H9 (cell line): ENCODE measurements at regions not wholly inside any gene's neighbourhood (a gene's known extent, or its start where the extent isn't known, plus 50 kb on each side); places are given as distances from the start of the nearest gene placed in this dataset.

ENCODE experiments used
- DNase-seq: peaks from one replicate; pipeline ENCODE4 v3.0.0-alpha.2; 2017
- H2AFZ ChIP-seq: one replicate; pipeline ENCODE4 v1.6.1; 2013; ENCODE audit warnings: mild to moderate bottlenecking, low read length, control low read depth, moderate library complexity
- H2AK5ac ChIP-seq: 2 replicates; pipeline ENCODE4 v1.6.1; 2013; ENCODE audit warnings: low read length, control low read depth, mixed read lengths; ENCODE audit not compliant: insufficient read length
- H2BK120ac ChIP-seq: one replicate; pipeline ENCODE4 v1.6.1; 2013; ENCODE audit warnings: low read depth, mild to moderate bottlenecking, low read length, control low read depth, inconsistent platforms; ENCODE audit not compliant: poor library complexity, severe bottlenecking
- H2BK12ac ChIP-seq: 2 replicates; pipeline ENCODE4 v1.6.1; 2013; ENCODE audit warnings: low read length, control low read depth, mixed read lengths, low read depth; ENCODE audit not compliant: insufficient read length
- H2BK15ac ChIP-seq: 2 replicates; pipeline ENCODE4 v1.6.1; 2013; ENCODE audit warnings: low read depth, low read length, control low read depth
- H2BK20ac ChIP-seq: one replicate; pipeline ENCODE4 v1.6.1; 2013; ENCODE audit warnings: low read depth, mild to moderate bottlenecking, low read length, control low read depth, inconsistent platforms; ENCODE audit not compliant: poor library complexity, severe bottlenecking
- H2BK5ac ChIP-seq: 2 replicates; pipeline ENCODE4 v1.6.1; 2013; ENCODE audit warnings: low read length, control low read depth, mixed read lengths; ENCODE audit not compliant: insufficient read length
- H3K14ac ChIP-seq: 2 replicates; pipeline ENCODE4 v1.6.1; 2013; ENCODE audit warnings: low read length, control low read depth; ENCODE audit not compliant: insufficient read depth
- H3K18ac ChIP-seq: 2 replicates; pipeline ENCODE4 v1.6.1; 2013; ENCODE audit warnings: low read depth, mild to moderate bottlenecking, mixed read lengths, low read length, control low read depth; ENCODE audit not compliant: insufficient read length
- H3K23ac ChIP-seq: 2 replicates; pipeline ENCODE4 v1.6.1; 2013; ENCODE audit warnings: low read length, control low read depth, mixed read lengths, low read depth; ENCODE audit not compliant: insufficient read length
- H3K23me2 ChIP-seq: 2 replicates; pipeline ENCODE4 v1.6.1; 2013; ENCODE audit warnings: low read depth, mild to moderate bottlenecking, mixed read lengths, low read length, control low read depth; ENCODE audit not compliant: insufficient read length, poor library complexity, severe bottlenecking
- H3K27ac ChIP-seq: 2 replicates; pipeline ENCODE4 v1.5.1; 2013; ENCODE audit warnings: low read length, control low read depth, mixed read lengths, low read depth; ENCODE audit not compliant: insufficient read length
- H3K27me3 ChIP-seq: 2 replicates; pipeline ENCODE4 v1.6.1; 2013; ENCODE audit warnings: low read length, control low read depth, inconsistent platforms; ENCODE audit not compliant: insufficient read depth
- H3K4ac ChIP-seq: 2 replicates; pipeline ENCODE4 v1.6.1; 2013; ENCODE audit warnings: low read depth, mild to moderate bottlenecking, control low read depth, inconsistent platforms, low read length, moderate library complexity
- H3K4me1 ChIP-seq: 2 replicates; pipeline ENCODE4 v1.6.1; 2013; ENCODE audit warnings: low read length, control low read depth, inconsistent platforms; ENCODE audit not compliant: insufficient read depth
- H3K4me2 ChIP-seq: 2 replicates; pipeline ENCODE4 v1.6.1; 2013; ENCODE audit warnings: low read length, control low read depth, mixed read lengths; ENCODE audit not compliant: insufficient read length, insufficient read depth
- H3K56ac ChIP-seq: 2 replicates; pipeline ENCODE4 v1.6.1; 2013; ENCODE audit warnings: low read depth, mild to moderate bottlenecking, mixed read lengths, low read length, control low read depth; ENCODE audit not compliant: insufficient read length
- H3K79me1 ChIP-seq: 2 replicates; pipeline ENCODE4 v1.6.1; 2013; ENCODE audit warnings: low read depth, mild to moderate bottlenecking, moderate library complexity, low read length, control low read depth, inconsistent platforms; ENCODE audit not compliant: insufficient read depth, poor library complexity, severe bottlenecking
- H3K79me2 ChIP-seq: 2 replicates; pipeline ENCODE4 v1.6.1; 2013; ENCODE audit warnings: low read length, control low read depth, inconsistent platforms; ENCODE audit not compliant: insufficient read depth
- H3K9ac ChIP-seq: 2 replicates; pipeline ENCODE4 v1.6.1; 2013; ENCODE audit warnings: low read length, control low read depth, mixed read lengths; ENCODE audit not compliant: insufficient read length; ENCODE audit errors: extremely low read depth
- H3K9me3 ChIP-seq: one replicate; pipeline ENCODE4 v1.6.1; 2013; ENCODE audit warnings: low read depth, low read length, inconsistent platforms; ENCODE audit not compliant: control insufficient read depth
- H3T11ph ChIP-seq: one replicate; pipeline ENCODE4 v1.6.1; 2013; ENCODE audit warnings: mild to moderate bottlenecking, low read length, control low read depth, inconsistent platforms
- H4K20me1 ChIP-seq: one replicate; pipeline ENCODE4 v1.6.1; 2013; ENCODE audit not compliant: control insufficient read depth, insufficient read length, insufficient read depth
- H4K5ac ChIP-seq: 2 replicates; pipeline ENCODE4 v1.6.1; 2013; ENCODE audit warnings: low read depth, mild to moderate bottlenecking, mixed read lengths, low read length, control low read depth; ENCODE audit not compliant: insufficient read length
- H4K8ac ChIP-seq: replicated peaks from 2 replicates; pipeline ENCODE4 v1.6.1; 2013; ENCODE audit warnings: low read length, control low read depth, mixed read lengths, low read depth; ENCODE audit not compliant: insufficient read length
- H4K91ac ChIP-seq: 2 replicates; pipeline ENCODE4 v1.6.1; 2013; ENCODE audit warnings: low read depth, mild to moderate bottlenecking, moderate library complexity, mixed read lengths, low read length, control low read depth; ENCODE audit not compliant: insufficient read length
- H3K27ac Mint-ChIP-seq, 3 experiments: 2 replicates in 2 of 3; 3 replicates in 1 of 3; pipeline ENCODE4 v1.8.0; 2020 to 2021; ENCODE audit warnings: mixed read lengths in 3 of 3, mild to moderate bottlenecking in 1 of 3, moderate library complexity in 1 of 3
- H3K27me3 Mint-ChIP-seq: 2 replicates; pipeline ENCODE4 v1.8.0; 2021; ENCODE audit warnings: low read depth, mild to moderate bottlenecking, moderate library complexity, mixed read lengths
- H3K36me3 Mint-ChIP-seq, 3 experiments: 2 replicates in 2 of 3; 3 replicates in 1 of 3; pipeline ENCODE4 v1.8.0; 2020 to 2021; ENCODE audit warnings: low read depth in 3 of 3, mixed read lengths in 3 of 3; ENCODE audit not compliant: insufficient read depth in 1 of 3
- H3K4me1 Mint-ChIP-seq, 2 experiments: 2 replicates each; pipeline ENCODE4 v1.8.0; 2020; ENCODE audit warnings: mixed read lengths in 2 of 2
- H3K4me3 Mint-ChIP-seq, 2 experiments: 2 replicates in 1 of 2; 3 replicates in 1 of 2; pipeline ENCODE4 v1.8.0; 2020 to 2021; ENCODE audit warnings: mild to moderate bottlenecking in 2 of 2, mixed read lengths in 2 of 2, moderate library complexity in 1 of 2
- H3K9me3 Mint-ChIP-seq, 2 experiments: 2 replicates in 1 of 2; 3 replicates in 1 of 2; pipeline ENCODE4 v1.8.0; 2020; ENCODE audit warnings: mild to moderate bottlenecking in 2 of 2, mixed read lengths in 2 of 2, moderate library complexity in 1 of 2
- CTCF ChIP-seq: fragments of 200-600 bp; sonication (generic); conservative IDR thresholded peaks from 3 replicates; pipeline ENCODE4 v1.8.0; 2021; ENCODE audit warnings: antibody characterized with exemption, mild to moderate bottlenecking

GRCh38 chr7:90092506-90092905 is 61.8 kb upstream of the STEAP1 start:
- H4K5ac ChIP-seq = no peak overlapping the region
- H3K79me2 ChIP-seq = no peaks in the 10 kb centered on the region
- H3K9me3 ChIP-seq = no peaks in the 10 kb centered on the region
- Mint-ChIP-seq H3K9me3 (peaks cover 0 to 6% of the 10 kb centered on the region in 2 experiments; a peak in 2 of 5 replicates), H3K4me3 (no peak overlapping the region), H3K36me3 (peaks cover 0 to 6% (median 0%) of the 10 kb centered on the region in 3 experiments; a peak in 1 of 7 replicates), H3K27ac (no peak overlapping the region), H3K27me3 (no peaks in the 10 kb centered on the region), H3K4me1 (peaks cover 0 to 5% of the 10 kb centered on the region in 2 experiments; a peak in 1 of 4 replicates)
- no peak overlapping the region for H2BK20ac ChIP-seq
- H2BK15ac ChIP-seq = no peak overlapping the region
- no peak overlapping the region for H4K8ac ChIP-seq
- H4K20me1 ChIP-seq = no peaks in the 10 kb centered on the region
- no peak overlapping the region for H3K9ac ChIP-seq
- no peak overlapping the region for H4K91ac ChIP-seq
- no peak overlapping the region for H2BK120ac ChIP-seq
- H3K23me2 ChIP-seq = no peaks in the 10 kb centered on the region
- no peak overlapping the region for H3K23ac ChIP-seq
- H2BK12ac ChIP-seq = no peak overlapping the region
- H3K18ac ChIP-seq = no peak overlapping the region
- H3K14ac ChIP-seq = no peak overlapping the region
- no peaks in the 10 kb centered on the region for H3K27me3 ChIP-seq
- no peak overlapping the region for H3T11ph ChIP-seq
- no peak overlapping the region for H2BK5ac ChIP-seq
- no peak overlapping the region for H3K4ac ChIP-seq
- no peak overlapping the region for H3K56ac ChIP-seq
- no peak for DNase-seq
- H2AK5ac ChIP-seq = no peak overlapping the region
- H3K27ac ChIP-seq = no peak overlapping the region
- H3K79me1 ChIP-seq = no peaks in the 10 kb centered on the region
- no peak for TF ChIP-seq CTCF
- H2AFZ ChIP-seq = no peak overlapping the region
- H3K4me2 ChIP-seq = no peak overlapping the region
- no peaks in the 10 kb centered on the region for H3K4me1 ChIP-seq
